ENCODE measurements at regions not wholly inside any gene's neighbourhood (a gene's known extent, or its start where the extent isn't known, plus 50 kb on each side); places are given as distances from the start of the nearest gene placed in this dataset.

- TF ChIP-seq, protein P1, sequence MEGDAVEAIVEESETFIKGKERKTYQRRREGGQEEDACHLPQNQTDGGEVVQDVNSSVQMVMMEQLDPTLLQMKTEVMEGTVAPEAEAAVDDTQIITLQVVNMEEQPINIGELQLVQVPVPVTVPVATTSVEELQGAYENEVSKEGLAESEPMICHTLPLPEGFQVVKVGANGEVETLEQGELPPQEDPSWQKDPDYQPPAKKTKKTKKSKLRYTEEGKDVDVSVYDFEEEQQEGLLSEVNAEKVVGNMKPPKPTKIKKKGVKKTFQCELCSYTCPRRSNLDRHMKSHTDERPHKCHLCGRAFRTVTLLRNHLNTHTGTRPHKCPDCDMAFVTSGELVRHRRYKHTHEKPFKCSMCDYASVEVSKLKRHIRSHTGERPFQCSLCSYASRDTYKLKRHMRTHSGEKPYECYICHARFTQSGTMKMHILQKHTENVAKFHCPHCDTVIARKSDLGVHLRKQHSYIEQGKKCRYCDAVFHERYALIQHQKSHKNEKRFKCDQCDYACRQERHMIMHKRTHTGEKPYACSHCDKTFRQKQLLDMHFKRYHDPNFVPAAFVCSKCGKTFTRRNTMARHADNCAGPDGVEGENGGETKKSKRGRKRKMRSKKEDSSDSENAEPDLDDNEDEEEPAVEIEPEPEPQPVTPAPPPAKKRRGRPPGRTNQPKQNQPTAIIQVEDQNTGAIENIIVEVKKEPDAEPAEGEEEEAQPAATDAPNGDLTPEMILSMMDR (conservative IDR thresholded peaks at IDR 0.05; ENCODE audit: low read length), result no peak
- no peak for TF ChIP-seq EZH2phosphoT487 (IDR thresholded peaks at IDR 0.05; ENCODE audit: borderline replicate concordance, low read depth, low read length)
Observed at GRCh38 chr1:189620471-189620870, 857.2 kb downstream of the BRINP3 start.

All from OCI-LY7 (cell line).